ENCODE measurements at regions not wholly inside any gene's neighbourhood (a gene's known extent, or its start where the extent isn't known, plus 50 kb on each side); places are given as distances from the start of the nearest gene placed in this dataset.

DNA sequence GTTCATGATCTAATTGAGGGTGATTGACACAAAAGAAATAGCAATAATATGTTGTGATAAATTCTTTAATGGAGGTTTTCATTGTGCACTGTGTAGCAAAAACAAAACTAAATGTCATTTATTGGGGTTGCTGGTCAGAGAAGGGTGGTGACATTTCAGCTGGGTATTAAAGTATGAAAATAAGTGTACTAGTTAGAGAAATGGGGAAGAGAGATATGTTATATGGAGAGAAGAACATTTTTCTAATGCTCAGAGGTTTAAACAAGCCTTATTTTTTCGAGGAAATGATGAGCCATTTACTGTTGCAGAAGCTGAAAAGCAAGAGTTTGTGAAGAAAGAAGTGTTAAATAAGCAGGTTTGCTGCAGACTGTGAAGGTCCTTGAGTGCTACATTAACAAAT is 142.7 kb upstream of the PAQR3 start:
- H3K4me3 ChIP-seq (ENCODE audit: low read depth in 2 of 2, low read length in 2 of 2): no peak overlapping the region
- no peak for ATAC-seq
- DNase-seq (ENCODE audit: low read depth, low spot score): no peak
- H3K9me3 ChIP-seq (ENCODE audit: control insufficient read depth, insufficient read depth, low read depth, low read length): peaks cover 5% of the 10 kb centered on the region
- no peaks in the 10 kb centered on the region for H3K27me3 ChIP-seq (ENCODE audit: control insufficient read depth, insufficient read depth, low read length)
- CTCF ChIA-PET: no interaction called here
- H3K4me1 ChIP-seq (ENCODE audit: control insufficient read depth, insufficient read depth, low read length): no peaks in the 10 kb centered on the region
- no TSS peak for BruUV-seq (replicated peaks)
- H3K27ac ChIP-seq (ENCODE audit: low read length): no peak overlapping the region
- POLR2A ChIA-PET: no interaction called here
- TF ChIP-seq, protein P1, sequence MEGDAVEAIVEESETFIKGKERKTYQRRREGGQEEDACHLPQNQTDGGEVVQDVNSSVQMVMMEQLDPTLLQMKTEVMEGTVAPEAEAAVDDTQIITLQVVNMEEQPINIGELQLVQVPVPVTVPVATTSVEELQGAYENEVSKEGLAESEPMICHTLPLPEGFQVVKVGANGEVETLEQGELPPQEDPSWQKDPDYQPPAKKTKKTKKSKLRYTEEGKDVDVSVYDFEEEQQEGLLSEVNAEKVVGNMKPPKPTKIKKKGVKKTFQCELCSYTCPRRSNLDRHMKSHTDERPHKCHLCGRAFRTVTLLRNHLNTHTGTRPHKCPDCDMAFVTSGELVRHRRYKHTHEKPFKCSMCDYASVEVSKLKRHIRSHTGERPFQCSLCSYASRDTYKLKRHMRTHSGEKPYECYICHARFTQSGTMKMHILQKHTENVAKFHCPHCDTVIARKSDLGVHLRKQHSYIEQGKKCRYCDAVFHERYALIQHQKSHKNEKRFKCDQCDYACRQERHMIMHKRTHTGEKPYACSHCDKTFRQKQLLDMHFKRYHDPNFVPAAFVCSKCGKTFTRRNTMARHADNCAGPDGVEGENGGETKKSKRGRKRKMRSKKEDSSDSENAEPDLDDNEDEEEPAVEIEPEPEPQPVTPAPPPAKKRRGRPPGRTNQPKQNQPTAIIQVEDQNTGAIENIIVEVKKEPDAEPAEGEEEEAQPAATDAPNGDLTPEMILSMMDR (IDR thresholded peaks at IDR 0.05): no peak
- no peak for TF ChIP-seq SIN3A (IDR thresholded peaks at IDR 0.05; ENCODE audit: borderline replicate concordance, insufficient read depth, low read depth, low read length)
- TF ChIP-seq TCF7L2 (IDR thresholded peaks at IDR 0.05; ENCODE audit: low read depth, low read length): no peak
- TF ChIP-seq POLR2AphosphoS5 (IDR thresholded peaks at IDR 0.05; ENCODE audit: low read depth, low read length): no peak
- TF ChIP-seq, protein P2, sequence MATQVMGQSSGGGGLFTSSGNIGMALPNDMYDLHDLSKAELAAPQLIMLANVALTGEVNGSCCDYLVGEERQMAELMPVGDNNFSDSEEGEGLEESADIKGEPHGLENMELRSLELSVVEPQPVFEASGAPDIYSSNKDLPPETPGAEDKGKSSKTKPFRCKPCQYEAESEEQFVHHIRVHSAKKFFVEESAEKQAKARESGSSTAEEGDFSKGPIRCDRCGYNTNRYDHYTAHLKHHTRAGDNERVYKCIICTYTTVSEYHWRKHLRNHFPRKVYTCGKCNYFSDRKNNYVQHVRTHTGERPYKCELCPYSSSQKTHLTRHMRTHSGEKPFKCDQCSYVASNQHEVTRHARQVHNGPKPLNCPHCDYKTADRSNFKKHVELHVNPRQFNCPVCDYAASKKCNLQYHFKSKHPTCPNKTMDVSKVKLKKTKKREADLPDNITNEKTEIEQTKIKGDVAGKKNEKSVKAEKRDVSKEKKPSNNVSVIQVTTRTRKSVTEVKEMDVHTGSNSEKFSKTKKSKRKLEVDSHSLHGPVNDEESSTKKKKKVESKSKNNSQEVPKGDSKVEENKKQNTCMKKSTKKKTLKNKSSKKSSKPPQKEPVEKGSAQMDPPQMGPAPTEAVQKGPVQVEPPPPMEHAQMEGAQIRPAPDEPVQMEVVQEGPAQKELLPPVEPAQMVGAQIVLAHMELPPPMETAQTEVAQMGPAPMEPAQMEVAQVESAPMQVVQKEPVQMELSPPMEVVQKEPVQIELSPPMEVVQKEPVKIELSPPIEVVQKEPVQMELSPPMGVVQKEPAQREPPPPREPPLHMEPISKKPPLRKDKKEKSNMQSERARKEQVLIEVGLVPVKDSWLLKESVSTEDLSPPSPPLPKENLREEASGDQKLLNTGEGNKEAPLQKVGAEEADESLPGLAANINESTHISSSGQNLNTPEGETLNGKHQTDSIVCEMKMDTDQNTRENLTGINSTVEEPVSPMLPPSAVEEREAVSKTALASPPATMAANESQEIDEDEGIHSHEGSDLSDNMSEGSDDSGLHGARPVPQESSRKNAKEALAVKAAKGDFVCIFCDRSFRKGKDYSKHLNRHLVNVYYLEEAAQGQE (IDR thresholded peaks at IDR 0.05; ENCODE audit: insufficient read depth in 1 of 2, low read depth in 2 of 2, low read length in 1 of 2): no peak
- intact Hi-C loops (cut with micrococcal nuclease; ENCODE audit: unreplicated experiment): no loop called here
- H3K36me3 ChIP-seq (ENCODE audit: control insufficient read depth, insufficient read depth, low read length): no peaks in the 10 kb centered on the region
- in situ Hi-C loops (cut with HindIII; ENCODE audit: low pct_unique_long_range_greater_than_20kb, low sequenced_read_pairs): no loop called here

DNA sequence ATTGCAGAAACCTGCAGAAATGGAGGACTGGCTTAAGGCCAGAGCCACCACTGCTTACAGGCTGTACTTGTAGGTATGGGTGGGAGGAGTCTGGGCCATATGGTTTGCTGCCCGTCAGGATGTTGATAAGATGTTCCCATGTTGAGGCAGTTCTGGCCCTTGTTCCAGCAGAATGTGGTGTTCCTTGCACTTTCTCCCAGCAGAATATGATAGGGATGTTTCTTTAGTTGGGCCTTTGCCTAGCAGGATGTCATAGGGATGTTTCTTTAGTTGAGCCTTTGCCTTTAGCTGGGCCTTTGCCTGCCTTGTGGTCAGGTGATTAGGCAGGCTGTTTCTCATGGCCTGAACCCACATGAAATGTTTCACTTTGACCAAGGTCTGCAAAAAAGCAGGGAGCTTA is 139.1 kb upstream of the PAQR3 start:
- ChIA-PET POLR2A (no interaction called here), CTCF (no interaction called here)
- no peak for TF ChIP-seq TCF7L2 (IDR thresholded peaks at IDR 0.05; ENCODE audit: low read depth, low read length)
- TF ChIP-seq, protein P1 (IDR thresholded peaks at IDR 0.05): no peak
- TF ChIP-seq POLR2AphosphoS5 (IDR thresholded peaks at IDR 0.05; ENCODE audit: low read depth, low read length): no peak
- TF ChIP-seq, protein P2 (IDR thresholded peaks at IDR 0.05; ENCODE audit: insufficient read depth in 1 of 2, low read depth in 2 of 2, low read length in 1 of 2): no peak
- TF ChIP-seq SIN3A (IDR thresholded peaks at IDR 0.05; ENCODE audit: borderline replicate concordance, insufficient read depth, low read depth, low read length): no peak
- Histone ChIP-seq H3K9me3 (ENCODE audit: control insufficient read depth, insufficient read depth, low read depth, low read length) (peaks cover 5% of the 10 kb centered on the region), H3K27me3 (ENCODE audit: control insufficient read depth, insufficient read depth, low read length) (no peaks in the 10 kb centered on the region), H3K36me3 (ENCODE audit: control insufficient read depth, insufficient read depth, low read length) (no peaks in the 10 kb centered on the region), H3K4me3 (ENCODE audit: low read depth in 2 of 2, low read length in 2 of 2) (no peak overlapping the region), H3K4me1 (ENCODE audit: control insufficient read depth, insufficient read depth, low read length) (no peaks in the 10 kb centered on the region), H3K27ac (ENCODE audit: low read length) (no peak overlapping the region)
- in situ Hi-C loops (cut with HindIII; ENCODE audit: low pct_unique_long_range_greater_than_20kb, low sequenced_read_pairs): no loop called here
- intact Hi-C loops (cut with micrococcal nuclease; ENCODE audit: unreplicated experiment): no loop called here
- no peak for DNase-seq (ENCODE audit: low read depth, low spot score)
- BruUV-seq (replicated peaks): no TSS peak
- no peak for ATAC-seq

Measured in Panc1 (cell line).